Stomach (tissue), 4 donors: ENCODE measurements at regions not wholly inside any gene's neighbourhood (a gene's known extent, or its start where the extent isn't known, plus 50 kb on each side); places are given as distances from the start of the nearest gene placed in this dataset.

ENCODE experiments used
- CTCF ChIP-seq, 7 experiments: fragments of 450-650 bp in 4 of 7; fragments of 200-600 bp in 3 of 7; sonication (generic) in 3 of 7; IDR thresholded peaks; one replicate each; pipeline ENCODE4 v1.5.1; 2016 to 2019; ENCODE audit warnings: antibody characterized with exemption in 7 of 7, control low read depth in 2 of 7, mild to moderate bottlenecking in 1 of 7
- EP300 ChIP-seq: sonication (generic); formaldehyde crosslinking; IDR thresholded peaks from one replicate; pipeline ENCODE4 v1.6.1; 2017; ENCODE audit warnings: antibody characterized with exemption
- POLR2A ChIP-seq, 4 donors: fragments of 450-650 bp; IDR thresholded peaks; one replicate each; pipeline ENCODE4 v1.6.1; 2016; ENCODE audit warnings: antibody characterized with exemption in 4 of 4, control low read depth in 2 of 4, mild to moderate bottlenecking in 1 of 4, moderate library complexity in 1 of 4

- TF ChIP-seq CTCF (IDR thresholded peaks at IDR 0.05) (no peak), EP300 (no peak), POLR2A (IDR thresholded peaks at IDR 0.05) (no peak)
Observed at GRCh38 chr1:22196041-22196440, 53.1 kb upstream of the WNT4 start.
